ENCODE measurements at regions not wholly inside any gene's neighbourhood (a gene's known extent, or its start where the extent isn't known, plus 50 kb on each side); places are given as distances from the start of the nearest gene placed in this dataset.
"Not testable (repeated sequence)": the region's sequence is repeated elsewhere in the genome, so short reads cannot be mapped to it uniquely, and the experiment has no call there.

DNA sequence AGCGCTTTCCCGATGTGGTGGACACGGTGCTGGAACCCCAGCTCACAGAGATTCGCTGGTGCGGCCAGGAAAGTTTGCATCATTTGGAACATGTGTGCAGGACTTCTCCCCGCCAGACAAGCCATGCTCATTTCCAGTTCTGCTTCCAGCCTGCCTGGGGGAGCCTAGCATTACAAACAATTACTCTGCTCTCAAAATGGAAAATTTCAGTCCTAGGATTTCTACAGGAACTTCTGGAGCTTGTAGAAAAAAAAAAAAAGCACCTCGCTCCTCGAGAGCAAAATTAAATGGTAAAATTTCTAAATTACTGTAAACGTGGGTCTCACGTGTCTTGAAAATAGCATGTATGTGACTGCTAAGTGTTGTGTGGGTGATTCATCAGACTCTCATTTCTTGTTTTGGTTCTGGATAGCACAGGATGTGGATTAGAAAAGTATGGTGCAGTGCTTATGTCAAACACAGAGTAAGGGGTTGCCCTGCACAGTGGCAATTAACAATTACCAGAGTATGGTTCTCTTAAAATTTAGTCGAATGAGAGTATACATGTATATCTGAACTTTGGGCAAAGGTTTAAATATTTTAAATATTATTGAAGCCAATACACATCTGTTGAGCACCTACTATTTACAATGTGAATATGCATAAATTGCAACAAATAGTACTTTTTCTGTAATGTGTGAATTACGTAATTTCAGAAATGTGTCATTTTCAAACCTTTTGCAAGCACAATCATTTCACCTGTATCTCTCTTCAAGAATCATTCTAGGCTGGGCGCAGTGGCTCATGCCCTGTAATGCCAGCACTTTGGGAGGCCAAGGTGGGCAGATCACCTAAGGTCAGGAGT lies 61.8 kb upstream of the PTGFRN start:
- 73% methylated on average over 12 of the region's 13 CpGs for WGBS (ENCODE audit: insufficient coverage)
- DNase-seq (no peak), ATAC-seq (peak in 1 of 3 donors; percentile 70)
- H3K4me1 Mint-ChIP-seq, result no peaks in the 10 kb centered on the region
- no peak overlapping the region for H3K4me3 ChIP-seq (ENCODE audit: low read length)
- TF ChIP-seq, protein P1, sequence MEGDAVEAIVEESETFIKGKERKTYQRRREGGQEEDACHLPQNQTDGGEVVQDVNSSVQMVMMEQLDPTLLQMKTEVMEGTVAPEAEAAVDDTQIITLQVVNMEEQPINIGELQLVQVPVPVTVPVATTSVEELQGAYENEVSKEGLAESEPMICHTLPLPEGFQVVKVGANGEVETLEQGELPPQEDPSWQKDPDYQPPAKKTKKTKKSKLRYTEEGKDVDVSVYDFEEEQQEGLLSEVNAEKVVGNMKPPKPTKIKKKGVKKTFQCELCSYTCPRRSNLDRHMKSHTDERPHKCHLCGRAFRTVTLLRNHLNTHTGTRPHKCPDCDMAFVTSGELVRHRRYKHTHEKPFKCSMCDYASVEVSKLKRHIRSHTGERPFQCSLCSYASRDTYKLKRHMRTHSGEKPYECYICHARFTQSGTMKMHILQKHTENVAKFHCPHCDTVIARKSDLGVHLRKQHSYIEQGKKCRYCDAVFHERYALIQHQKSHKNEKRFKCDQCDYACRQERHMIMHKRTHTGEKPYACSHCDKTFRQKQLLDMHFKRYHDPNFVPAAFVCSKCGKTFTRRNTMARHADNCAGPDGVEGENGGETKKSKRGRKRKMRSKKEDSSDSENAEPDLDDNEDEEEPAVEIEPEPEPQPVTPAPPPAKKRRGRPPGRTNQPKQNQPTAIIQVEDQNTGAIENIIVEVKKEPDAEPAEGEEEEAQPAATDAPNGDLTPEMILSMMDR (IDR thresholded peaks at IDR 0.05), result no peak
- no peak overlapping the region for H3K27ac Mint-ChIP-seq
- no peaks in the 10 kb centered on the region for H3K27me3 Mint-ChIP-seq (ENCODE audit: low read depth in 2 of 2)
- peaks cover 0 to 3% of the 10 kb centered on the region in 2 donors for H3K9me3 Mint-ChIP-seq
- H3K36me3 ChIP-seq (ENCODE audit: control insufficient read depth, insufficient read depth, low read length), result no peaks in the 10 kb centered on the region
- no peaks in the 10 kb centered on the region for H3K4me1 ChIP-seq (ENCODE audit: control insufficient read depth, insufficient read depth, low read length)
- no peaks in the 10 kb centered on the region for H3K27me3 ChIP-seq (ENCODE audit: control insufficient read depth, insufficient read depth, low read length)
- no peaks in the 10 kb centered on the region for H3K36me3 Mint-ChIP-seq
- H3K9me3 ChIP-seq (ENCODE audit: control insufficient read depth, insufficient read depth, low read length), result no peaks in the 10 kb centered on the region
- intact Hi-C loops (cut with micrococcal nuclease), result no loop called here
- H3K4me3 Mint-ChIP-seq, result no peak overlapping the region
- H3K27ac ChIP-seq (ENCODE audit: low read length), result no peak overlapping the region

DNA sequence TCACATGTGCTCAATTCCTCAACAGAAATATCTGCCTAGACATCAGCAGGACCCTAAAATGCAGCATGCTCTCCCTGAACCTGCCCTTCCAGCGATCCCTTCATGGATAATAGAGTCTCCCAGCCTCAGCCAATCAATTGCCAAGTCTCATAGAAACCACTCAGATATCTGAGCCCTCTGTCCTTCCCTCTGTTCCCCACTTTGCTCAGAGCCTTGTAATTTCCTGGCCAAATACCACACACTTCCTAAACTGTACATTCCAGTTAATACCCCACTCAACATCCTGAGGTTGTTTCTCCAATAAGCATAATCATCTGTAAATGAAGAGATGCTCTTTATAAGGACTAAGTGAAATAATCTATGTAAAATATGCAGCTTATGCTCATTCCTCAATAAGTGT lies 59.3 kb upstream of the PTGFRN start:
- H3K36me3 Mint-ChIP-seq, result no peaks in the 10 kb centered on the region
- no peaks in the 10 kb centered on the region for H3K36me3 ChIP-seq (ENCODE audit: control insufficient read depth, insufficient read depth, low read length)
- intact Hi-C loops (cut with micrococcal nuclease), result no loop called here
- TF ChIP-seq, protein P1 (IDR thresholded peaks at IDR 0.05), result no peak
- H3K27me3 Mint-ChIP-seq (ENCODE audit: low read depth in 2 of 2), result no peaks in the 10 kb centered on the region
- no peak overlapping the region for H3K4me3 ChIP-seq (ENCODE audit: low read length)
- peaks cover 6 to 8% of the 10 kb centered on the region in 2 donors for H3K4me1 Mint-ChIP-seq
- peaks cover 7% of the 10 kb centered on the region for H3K4me1 ChIP-seq (ENCODE audit: control insufficient read depth, insufficient read depth, low read length)
- no peaks in the 10 kb centered on the region for H3K27me3 ChIP-seq (ENCODE audit: control insufficient read depth, insufficient read depth, low read length)
- no peak overlapping the region for H3K27ac Mint-ChIP-seq
- no peak for ATAC-seq
- WGBS (ENCODE audit: insufficient coverage), result 100% methylated on average over 1 of the region's 1 CpG
- DNase-seq, result no peak
- H3K4me3 Mint-ChIP-seq, result no peak overlapping the region
- no peaks in the 10 kb centered on the region for H3K9me3 Mint-ChIP-seq
- H3K9me3 ChIP-seq (ENCODE audit: control insufficient read depth, insufficient read depth, low read length), result no peaks in the 10 kb centered on the region
- no peak overlapping the region for H3K27ac ChIP-seq (ENCODE audit: low read length)

DNA sequence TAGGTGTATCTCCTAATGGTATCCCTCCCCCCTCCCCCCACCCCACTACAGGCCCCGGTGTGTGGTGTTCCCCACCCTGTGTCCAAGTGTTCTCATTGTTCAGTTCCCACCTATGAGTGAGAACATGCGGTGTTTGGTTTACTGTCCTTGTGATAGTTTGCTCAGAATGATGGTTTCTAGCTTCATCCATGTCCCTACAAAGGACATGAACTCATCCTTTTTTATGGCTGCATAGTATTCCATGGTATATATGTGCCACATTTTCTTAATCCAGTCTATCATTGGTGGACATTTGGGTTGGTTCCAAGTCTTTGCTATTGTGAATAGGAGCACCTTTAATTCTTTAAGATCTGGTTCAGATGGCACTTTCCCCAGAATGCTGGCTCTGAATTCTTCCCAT lies 58.5 kb upstream of the PTGFRN start:
- H3K4me1 ChIP-seq (ENCODE audit: control insufficient read depth, insufficient read depth, low read length); H3K9me3 Mint-ChIP-seq; H3K27ac ChIP-seq (ENCODE audit: low read length); H3K36me3 Mint-ChIP-seq; DNase-seq; H3K27me3 ChIP-seq (ENCODE audit: control insufficient read depth, insufficient read depth, low read length); intact Hi-C loops (cut with micrococcal nuclease); H3K9me3 ChIP-seq (ENCODE audit: control insufficient read depth, insufficient read depth, low read length); H3K27me3 Mint-ChIP-seq (ENCODE audit: low read depth in 2 of 2); H3K4me3 ChIP-seq (ENCODE audit: low read length); H3K27ac Mint-ChIP-seq; H3K36me3 ChIP-seq (ENCODE audit: control insufficient read depth, insufficient read depth, low read length); H3K4me1 Mint-ChIP-seq; H3K4me3 Mint-ChIP-seq; ATAC-seq: not testable (repeated sequence)
- no CpG with 5 or more reads among the region's 2 CpGs for WGBS (ENCODE audit: insufficient coverage)

DNA sequence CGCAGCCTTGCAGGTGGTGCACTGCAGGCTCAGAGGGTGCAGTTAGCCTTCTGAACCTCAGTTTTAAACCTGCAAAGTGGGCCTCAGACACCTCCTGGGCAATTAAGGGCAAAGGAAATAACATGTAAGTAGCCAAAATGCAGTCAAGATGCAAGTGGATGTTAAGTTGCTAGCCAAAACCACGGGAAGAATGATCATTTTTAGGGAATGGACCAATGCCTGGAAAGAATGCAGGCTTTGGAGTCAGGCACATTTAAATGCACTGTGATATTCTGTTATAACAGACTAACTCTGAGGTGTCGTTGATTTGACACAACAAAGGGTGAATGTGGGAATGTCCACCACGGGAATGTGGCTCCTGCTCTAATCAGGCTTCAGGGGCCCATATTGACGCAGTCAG lies 57.9 kb upstream of the PTGFRN start:
- H3K36me3 ChIP-seq (ENCODE audit: control insufficient read depth, insufficient read depth, low read length), result no peaks in the 10 kb centered on the region
- Mint-ChIP-seq H3K4me3 (no peak overlapping the region), H3K9me3 (no peaks in the 10 kb centered on the region), H3K36me3 (no peaks in the 10 kb centered on the region), H3K4me1 (peaks cover 6 to 8% of the 10 kb centered on the region in 2 donors), H3K27me3 (ENCODE audit: low read depth in 2 of 2) (no peaks in the 10 kb centered on the region), H3K27ac (no peak overlapping the region)
- no peak for DNase-seq
- H3K27me3 ChIP-seq (ENCODE audit: control insufficient read depth, insufficient read depth, low read length), result no peaks in the 10 kb centered on the region
- WGBS (ENCODE audit: insufficient coverage), result 90% methylated on average over 5 of the region's 5 CpGs
- intact Hi-C loops (cut with micrococcal nuclease), result no loop called here
- H3K27ac ChIP-seq (ENCODE audit: low read length), result no peak overlapping the region
- no peak for ATAC-seq
- H3K9me3 ChIP-seq (ENCODE audit: control insufficient read depth, insufficient read depth, low read length), result no peaks in the 10 kb centered on the region
- H3K4me3 ChIP-seq (ENCODE audit: low read length), result no peak overlapping the region
- TF ChIP-seq, protein P1 (IDR thresholded peaks at IDR 0.05), result no peak
- H3K4me1 ChIP-seq (ENCODE audit: control insufficient read depth, insufficient read depth, low read length), result peaks cover 7% of the 10 kb centered on the region
